NCI-H1092 treated with DMSO at 0.1 percent for 48 hours (cell line): ENCODE measurements at regions not wholly inside any gene's neighbourhood (a gene's known extent, or its start where the extent isn't known, plus 50 kb on each side); places are given as distances from the start of the nearest gene placed in this dataset.

ENCODE experiments used
- DNase-seq: peaks from one replicate; lab custom pipeline; 2025; lab: John Stamatoyannopoulos, UW

DNA sequence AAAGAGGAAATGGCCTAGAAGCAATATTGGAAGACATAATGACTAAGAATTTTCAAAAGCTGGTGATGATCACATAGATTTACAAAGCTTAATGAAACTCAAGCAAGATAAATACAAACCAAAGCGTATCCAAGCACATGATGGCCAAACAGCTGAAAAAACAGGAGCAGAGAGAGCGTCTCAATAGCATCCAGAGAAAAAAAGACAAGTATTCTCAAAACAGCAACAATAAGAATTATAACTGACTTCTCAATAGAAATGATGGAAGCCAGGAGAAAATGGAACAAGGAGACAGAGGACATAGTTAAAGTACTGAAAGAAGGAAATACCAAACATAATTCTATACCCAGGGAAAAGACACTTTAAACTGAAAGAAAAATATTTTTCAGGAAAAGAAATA is 437.2 kb upstream of the TNP1 start:
- DNase-seq = no peak

DNA sequence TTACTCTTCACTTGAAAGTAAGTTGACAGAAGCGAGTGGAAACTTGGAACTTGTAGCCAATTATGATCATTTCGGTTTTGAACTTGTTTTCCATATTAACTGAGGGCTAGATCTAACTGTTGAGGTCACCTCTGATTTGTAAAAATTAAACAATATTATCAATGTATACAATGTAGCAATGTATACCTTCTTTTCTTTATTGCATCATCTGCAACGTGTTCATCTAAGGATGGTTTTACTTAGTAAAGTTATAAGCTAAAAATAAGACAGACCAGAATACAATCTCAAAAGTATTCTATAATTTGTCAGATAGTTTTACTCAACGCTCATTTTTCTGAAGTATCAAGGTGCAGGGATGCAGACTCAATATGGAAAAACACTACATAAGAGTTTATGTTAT is 435.0 kb upstream of the TNP1 start:
- no peak for DNase-seq

DNA sequence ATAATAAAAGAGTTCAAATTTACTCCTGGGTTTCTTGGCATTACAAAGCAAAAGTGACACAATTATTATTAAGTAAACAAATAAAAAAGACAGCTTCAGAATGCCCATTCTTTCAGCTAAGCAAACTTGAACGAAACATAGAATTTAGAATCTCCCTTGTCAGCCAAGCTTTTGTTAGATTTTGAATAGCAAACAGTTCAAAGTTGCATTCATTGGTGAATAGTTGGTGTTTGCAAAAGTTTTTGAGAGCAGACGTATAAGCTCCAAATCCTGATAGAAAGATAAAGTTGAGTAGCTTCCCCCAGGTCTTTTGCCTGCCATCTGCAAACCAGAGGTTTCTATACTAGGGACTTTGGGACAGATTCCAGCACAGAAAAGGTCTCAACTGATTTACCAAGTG is 434.3 kb upstream of the TNP1 start:
- no peak for DNase-seq

DNA sequence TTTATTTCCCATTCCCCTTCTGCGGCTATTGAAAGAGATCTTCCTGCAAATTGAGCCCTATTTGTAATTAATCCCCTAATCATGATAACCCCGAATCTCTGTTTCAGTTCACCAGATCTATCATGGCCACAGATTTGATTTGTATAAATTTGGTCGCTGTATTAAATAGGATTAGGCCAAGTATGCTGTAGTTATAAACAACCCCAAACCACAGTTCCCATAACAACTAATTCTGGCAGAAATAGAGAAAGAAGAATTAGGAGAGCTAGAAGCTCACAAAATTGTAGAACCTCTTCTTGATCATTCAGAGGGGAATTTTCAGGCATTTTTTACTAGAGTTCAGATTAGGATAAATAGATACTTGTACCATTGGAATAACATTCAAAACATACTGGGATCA is 433.7 kb upstream of the TNP1 start:
- no peak for DNase-seq

DNA sequence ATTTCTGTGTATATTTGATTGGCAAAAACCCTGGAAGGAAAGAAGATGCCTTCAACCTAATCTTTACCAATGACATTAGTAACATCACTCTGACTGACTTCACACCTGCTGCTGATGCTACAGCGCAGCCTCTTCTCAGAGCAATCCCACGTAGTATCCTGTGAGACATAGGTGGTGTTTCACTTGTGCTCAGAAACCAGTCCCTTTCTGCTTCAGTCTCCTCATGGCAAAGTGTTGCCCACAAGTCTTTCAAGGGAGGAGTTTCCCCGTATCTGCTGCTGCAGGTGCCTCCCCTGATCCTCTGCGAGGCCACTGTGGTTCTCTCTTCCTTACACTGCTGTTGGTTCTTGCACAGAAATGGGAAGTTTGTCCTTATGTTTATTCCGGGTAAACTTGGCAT is 433.2 kb upstream of the TNP1 start:
- no peak for DNase-seq

DNA sequence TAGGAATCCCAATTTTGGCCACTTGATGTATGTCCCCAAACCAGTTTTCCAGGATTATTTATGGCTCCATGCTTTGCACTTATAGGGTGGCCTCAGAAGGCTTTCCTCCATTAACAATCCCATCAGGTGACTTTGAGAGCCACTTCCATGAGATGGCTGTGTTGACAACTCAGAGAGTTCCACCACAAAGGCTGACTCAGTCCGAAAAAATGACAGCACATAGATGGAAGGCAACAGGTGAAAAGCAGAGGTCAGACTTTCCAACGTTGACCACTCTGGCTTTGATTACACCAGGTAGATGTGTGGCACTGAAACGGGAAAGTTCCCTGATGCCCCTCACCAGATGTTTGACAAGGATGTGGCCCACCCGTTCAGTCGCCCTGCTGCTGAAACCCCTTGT is 431.4 kb upstream of the TNP1 start:
- DNase-seq = no peak

DNA sequence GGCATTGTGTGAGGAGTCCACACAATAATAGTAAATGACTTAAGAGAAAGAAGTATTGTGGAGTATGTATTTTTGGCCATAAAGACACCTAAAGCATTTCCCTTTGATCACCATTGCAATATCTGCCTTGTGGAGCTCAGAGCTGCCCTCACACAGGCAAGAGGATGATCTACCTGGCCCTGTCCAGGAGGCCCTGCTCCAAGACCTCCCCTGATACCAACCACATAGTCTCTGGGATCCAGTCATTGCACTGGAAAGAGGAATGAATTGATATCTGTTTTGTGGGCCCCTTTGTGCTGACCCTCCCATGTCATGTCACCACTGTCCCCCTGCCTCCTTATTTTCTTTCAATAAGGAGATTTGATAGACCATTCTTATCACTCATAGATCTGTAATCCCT is 430.6 kb upstream of the TNP1 start:
- DNase-seq = no peak

DNA sequence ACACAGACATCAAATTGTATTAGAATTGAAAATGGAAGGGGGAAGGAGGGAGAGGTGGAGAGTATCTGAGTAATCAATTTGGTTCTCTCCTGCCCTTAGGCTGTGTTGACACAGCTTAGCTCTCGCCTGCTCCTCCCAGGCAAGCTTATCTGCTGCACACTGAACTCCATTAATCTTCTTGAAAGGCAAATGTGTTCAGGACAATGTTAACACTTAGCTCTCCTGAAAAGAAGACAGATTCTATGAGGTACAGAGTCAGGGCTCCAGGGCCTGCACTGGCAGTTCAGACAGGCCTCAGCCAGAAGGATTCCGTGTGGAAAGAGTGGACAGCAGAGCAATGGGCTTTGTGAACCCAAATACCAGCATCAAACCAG is 430.0 kb upstream of the TNP1 start:
- DNase-seq = peak; percentile 87

DNA sequence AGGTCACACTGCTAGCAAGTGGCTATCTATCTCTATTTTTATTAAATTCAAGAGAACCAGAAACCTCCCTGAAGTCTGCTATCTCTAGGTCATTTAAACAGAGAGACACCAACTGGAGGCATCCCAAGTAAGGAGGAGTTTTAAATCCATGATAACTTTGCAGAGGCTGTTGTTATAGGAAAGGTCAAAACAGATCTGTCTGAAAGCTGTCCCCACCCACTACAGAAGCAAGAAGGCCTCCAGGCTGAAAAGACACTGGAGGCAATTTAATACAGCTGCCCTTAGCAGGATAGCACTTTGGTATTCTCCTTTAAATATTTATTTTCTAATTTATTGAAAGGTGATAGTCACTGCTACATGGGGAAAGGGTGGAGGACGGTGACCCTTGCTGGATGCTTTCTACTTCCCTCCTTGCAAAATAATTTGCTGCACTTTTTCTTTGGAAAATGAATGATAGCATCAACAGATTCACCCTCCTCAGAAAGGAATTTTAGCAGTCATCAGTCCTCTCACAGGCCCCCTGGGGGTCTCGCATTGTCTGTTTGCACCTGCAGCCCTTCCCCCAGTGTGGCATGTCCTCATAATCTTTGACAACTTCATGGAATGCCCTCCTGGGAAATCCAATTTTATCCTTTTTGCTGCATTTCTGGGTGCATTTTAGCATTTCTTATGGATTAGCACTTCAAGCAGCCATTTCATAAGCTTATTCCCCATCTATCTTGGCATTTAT is 429.5 kb upstream of the TNP1 start:
- DNase-seq = peak; percentile 87

DNA sequence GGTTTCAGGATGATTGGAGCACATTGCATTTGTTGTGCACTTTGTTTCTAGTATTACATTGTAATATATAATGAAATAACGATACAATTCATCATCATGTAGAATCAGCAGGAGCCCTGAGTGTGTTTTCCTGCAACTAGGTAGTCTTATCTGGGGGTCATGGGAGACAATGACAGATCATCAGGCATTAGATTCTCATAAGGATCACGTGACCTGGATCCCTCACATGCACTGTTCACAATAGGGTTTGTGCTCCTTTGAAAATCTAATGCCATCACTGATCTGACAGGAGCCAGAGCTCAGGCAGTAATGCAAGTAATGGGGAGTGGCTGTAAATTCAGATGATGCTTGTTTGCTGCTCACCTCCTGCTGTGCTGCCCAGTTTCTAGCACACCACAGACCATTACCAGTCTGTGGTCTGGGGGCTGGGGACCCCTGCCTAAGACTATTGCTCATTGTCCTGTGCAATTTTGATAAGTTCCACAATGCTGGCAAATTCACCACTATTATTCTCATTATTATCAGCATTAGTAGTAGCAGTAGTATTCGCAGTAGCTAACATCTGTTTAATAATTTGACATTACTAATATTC is 428.7 kb upstream of the TNP1 start:
- no peak for DNase-seq

DNA sequence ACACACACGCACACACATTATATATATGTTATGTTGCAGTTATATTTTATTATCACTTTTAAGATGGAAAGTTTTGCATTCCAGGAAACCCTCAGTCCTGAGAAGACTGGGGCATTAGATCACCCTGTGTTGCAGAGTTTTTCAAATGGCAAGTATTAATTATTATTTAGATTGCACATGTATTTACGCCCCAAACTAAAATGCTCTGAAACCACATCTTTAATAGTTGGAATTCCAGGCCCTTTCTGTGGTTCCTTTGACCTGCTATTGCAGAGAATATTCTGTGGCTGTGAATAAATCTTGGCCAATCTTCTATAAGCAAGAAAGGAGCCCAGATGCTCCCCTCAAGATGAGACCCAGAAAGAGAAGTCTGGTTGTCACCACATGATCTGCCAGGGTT is 427.0 kb upstream of the TNP1 start:
- no peak for DNase-seq

DNA sequence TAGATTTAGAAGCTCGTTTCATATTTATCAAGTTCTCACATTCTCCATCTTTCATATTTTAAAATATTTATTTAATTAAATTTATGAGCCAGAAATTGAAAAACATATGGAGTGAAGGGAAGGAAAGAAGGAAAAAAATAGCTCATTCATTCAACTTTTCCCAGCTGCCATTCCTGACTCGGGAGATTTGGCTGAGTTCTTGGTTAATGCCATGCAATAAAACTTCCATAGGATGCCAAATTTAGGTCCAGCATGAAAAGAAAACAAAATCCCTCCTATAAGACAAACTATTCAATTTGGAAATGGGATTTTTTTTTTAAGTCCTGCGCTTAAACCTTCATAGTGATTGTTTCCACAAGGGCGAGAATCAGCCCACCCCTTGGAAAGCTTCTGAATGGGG is 426.1 kb upstream of the TNP1 start:
- no peak for DNase-seq

DNA sequence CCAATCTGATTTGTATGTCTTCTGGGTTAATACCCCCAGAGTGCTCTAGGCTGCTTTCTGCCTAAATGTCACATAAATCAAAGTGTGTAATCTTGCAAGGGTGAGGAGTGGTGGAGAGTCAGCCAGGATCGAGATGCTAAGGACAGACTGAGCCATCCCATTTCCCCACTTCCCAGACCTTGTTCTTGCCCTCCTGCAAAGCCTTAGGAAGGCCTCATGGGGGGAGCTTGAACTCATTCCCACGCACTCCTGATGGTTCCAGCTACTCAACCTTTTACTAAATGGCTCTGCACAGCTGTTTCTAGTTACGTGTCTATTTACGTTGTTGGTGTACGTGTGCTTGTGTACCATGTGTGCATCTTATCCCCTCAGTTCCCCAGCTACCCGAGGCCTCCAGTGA is 423.6 kb upstream of the TNP1 start:
- no peak for DNase-seq

DNA sequence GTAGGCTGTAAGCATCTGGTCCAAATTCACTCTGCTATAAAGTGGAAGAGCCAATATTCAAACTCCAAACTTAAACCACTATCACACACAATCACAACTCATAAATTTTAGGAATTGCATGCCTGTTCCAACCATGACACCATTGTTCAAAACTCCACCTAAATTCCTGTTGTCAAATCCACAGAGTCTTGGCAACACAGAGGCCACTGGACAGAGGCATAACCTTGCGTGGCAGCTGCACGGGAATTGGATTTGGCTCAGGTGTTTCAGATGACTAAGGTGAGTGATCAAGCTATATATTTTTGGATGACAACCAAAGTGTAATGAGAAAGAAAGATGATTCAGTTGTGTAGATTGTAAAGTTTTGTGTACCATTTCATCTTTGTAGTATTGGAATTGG is 422.7 kb upstream of the TNP1 start:
- no peak for DNase-seq

DNA sequence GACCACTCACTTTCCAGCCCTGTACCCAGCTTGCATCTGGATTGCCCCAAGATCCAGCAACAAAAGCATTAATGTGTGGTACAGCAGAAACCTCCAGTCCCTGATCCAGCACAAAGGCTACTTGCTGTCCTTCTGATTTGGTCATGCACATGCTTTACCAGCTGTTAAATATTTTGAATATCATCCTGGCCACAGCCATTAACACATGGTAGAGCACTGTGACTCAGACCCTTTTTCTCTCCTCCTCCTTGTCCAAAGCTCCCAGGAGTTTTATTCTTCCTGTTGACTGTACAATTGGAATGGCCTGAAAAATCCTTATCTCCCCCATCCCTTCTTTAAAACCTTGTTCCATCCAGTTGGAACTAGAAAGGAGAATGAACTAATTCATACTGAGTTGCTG is 419.7 kb upstream of the TNP1 start:
- no peak for DNase-seq

DNA sequence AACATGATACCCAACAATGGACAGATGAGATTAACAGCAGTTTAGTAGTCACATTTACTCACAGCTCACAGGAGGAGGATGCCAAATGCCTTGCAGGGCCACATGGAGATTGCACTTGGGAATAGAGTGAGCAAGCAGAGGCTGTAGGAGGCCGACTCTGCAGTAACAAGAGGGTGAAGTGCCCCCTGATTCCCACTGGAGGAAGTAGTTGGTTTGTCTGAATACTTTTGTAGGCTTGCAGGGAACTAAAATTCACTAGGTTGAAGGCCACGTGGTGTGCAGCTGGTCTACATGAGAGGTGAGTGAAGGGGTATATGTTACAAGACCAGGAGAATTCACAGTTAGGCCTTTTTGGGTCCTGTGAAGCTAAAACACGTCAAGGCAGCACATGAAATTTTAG is 419.3 kb upstream of the TNP1 start:
- DNase-seq = no peak

DNA sequence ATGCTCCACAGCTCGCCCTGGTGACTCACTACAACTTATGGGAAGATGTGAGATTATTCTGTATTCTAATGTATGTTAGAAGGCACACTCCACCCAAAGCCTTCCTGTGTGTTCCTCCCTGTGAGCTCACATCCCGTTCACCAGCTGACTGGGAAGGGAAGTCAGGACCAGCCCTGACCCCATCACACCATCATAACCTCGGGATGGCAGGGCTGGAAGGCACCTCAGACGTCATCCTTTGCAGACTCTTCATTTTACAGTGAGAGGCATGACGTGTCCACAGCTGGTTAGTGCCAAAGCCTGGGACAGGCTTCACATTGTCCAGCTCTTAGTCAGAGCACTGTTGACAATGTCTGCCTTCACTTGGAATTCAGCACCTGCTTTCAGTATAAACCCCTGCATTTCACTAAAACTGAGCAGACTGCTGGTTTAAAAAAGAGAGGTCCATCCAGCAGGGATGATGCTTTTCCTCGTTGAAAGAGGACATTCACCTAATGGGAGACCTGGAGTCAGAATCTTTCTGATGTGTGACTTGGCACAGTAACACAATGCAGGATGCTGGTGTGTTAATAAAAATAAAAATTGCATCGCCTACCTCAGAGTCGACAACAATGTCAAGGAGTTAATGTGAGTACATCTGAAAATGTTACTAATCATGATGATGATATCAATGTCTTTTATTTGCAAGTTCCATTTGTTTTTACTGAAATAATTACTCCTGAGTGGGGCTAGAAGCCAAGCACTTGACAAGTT is 418.0 kb upstream of the TNP1 start:
- DNase-seq = no peak

DNA sequence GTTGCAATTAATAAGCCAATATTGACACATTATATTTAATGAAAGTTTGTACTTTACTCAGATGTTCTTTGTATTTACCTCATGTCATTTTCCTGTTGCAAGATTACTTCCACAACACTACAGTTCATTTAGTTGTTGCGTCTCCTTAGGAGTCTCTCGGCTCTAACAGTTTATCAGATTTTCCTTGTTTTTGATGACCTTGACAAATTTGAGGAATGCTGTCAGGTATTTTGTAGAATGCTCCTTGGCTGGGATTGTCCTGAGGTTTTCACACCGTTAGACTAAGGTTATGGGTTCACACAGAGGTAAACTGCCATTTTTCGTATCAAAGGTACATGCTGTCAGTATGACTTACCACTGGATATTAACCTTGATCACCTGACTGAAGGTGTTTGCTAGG is 416.6 kb upstream of the TNP1 start:
- no peak for DNase-seq

DNA sequence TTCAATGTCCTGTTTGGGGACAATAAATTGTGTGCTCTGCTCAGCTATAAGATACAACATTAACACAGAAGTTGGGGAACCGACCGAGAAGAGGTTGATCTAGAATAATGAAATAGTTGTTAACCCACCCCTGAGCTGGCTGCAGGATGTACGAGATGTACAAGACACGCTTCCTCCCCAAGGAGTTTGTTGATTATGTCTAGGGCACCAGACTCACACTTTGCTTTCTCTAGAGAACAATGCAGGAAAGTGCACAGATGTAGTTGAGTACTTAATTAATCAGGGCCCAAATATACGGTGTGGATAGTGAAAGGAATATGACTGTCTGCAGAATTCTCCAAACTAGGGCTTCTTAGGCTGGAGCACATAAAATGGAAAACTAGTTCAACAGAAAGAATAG is 415.2 kb upstream of the TNP1 start:
- DNase-seq = no peak

DNA sequence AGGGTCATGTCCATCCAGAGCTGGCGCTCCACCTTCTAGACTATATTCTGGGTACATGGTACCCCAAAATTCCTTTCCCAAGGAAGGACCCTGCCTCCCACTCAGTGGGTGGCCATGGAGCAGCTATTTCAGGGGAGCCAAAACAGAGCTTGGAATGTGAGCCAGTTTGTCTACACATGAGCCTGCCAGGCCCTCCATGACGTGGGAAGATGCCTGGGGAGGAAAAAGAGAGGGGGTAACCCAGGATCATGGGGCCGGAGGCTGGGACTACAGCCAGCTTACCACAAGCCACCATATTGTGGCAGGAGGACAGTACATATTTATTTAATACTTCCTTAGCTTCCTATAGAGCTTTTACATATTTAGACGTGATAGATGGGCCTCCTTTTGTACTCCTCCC is 414.7 kb upstream of the TNP1 start:
- DNase-seq = no peak

DNA sequence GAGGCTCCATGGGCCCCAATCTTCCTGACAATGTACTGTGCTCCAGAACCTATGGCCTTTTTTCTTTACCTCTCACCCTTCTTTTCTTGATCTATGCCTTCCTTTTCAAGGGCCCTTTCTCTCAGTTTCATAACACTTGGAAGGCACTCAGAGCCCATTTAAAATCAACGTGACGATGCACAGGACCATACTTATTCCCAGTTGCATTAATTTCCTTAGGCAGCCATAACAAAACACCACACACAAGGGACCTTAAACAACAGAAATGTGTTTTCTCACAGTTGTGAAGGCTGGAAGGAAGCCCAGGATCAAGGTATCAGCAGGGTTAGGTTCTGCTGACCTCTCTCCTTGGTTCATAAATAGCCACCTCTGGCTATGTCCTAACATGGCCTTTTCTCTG is 414.0 kb upstream of the TNP1 start:
- no peak for DNase-seq

DNA sequence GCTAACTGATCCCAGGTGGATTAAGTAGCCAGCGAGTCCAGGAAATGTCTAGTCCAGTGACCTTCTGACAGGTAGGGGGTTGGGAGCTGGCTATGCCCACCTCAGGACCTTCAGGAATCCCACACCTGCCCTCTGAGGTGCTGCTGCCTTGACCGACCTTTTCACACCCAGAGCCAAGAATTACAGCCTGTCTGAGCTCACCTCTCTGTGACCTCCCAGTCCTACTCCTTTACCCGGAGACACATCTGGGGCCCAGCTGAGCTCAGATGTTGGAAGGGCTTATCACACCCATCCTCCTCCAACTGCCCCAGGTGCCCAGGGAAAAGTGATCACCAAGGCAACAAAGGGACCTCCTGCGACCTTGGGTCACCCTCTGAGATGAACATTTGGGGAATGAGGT is 413.3 kb upstream of the TNP1 start:
- DNase-seq = no peak

DNA sequence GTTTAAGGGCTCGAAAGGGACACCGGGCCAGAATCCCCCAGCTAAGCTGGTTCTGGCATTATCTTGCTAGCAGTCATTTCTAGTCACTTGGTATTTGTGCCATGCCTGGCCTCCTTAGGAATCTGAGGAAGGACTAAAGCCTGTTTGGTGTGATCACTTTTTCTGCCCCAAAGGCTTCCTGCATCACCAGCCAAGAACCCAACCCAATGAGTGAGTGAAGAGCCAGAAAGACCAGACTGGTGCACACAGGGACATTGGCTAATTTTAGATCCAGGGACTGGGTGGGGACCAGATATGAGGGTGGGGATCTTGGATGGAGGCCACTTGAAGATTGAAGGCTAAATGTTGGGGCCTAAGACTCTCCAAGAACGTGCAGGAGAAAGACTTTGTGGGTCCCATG is 411.9 kb upstream of the TNP1 start:
- DNase-seq = no peak
